BJ (cell line): ENCODE measurements at regions not wholly inside any gene's neighbourhood (a gene's known extent, or its start where the extent isn't known, plus 50 kb on each side); places are given as distances from the start of the nearest gene placed in this dataset.
"Not testable (repeated sequence)": the region's sequence is repeated elsewhere in the genome, so short reads cannot be mapped to it uniquely, and the experiment has no call there.

Experiments
- CTCF ChIA-PET: fragments of 350-600 bp; formaldehyde crosslinking; extraction: SDS; loops from one replicate; lab custom pipeline; 2021; ENCODE audit warnings: antibody characterized with exemption, inconsistent platforms; lab: Yijun Ruan, JAX
- POLR2A ChIA-PET: fragments of 300-600 bp; sonication (Branson Sonifier 250); formaldehyde crosslinking; extraction: SDS; loops from one replicate; lab custom pipeline; 2021; ENCODE audit warnings: antibody characterized with exemption; lab: Charles Lee
- DNase-seq: peaks from one replicate; pipeline ENCODE4 v3.0.0-alpha.2; 2011; ENCODE audit warnings: low read depth
- H3K27me3 ChIP-seq: 2 replicates; pipeline ENCODE4 v1.6.0; 2011; ENCODE audit warnings: low read length; ENCODE audit not compliant: control insufficient read depth, insufficient read depth
- H3K36me3 ChIP-seq: 2 replicates; pipeline ENCODE4 v1.5.1; 2011; ENCODE audit warnings: low read length; ENCODE audit not compliant: control insufficient read depth, insufficient read depth
- H3K4me3 ChIP-seq: 2 replicates; pipeline ENCODE4 v1.5.1; 2011; ENCODE audit warnings: low read depth, mild to moderate bottlenecking, control low read depth, low read length
- small RNA-seq: library from RNA; depleted of rRNA; stranded (forward); fragments of <200 nt; gene quantifications from one replicate; pipeline ENCODE3, GENCODE V24; 2012; ENCODE audit warnings: low replicate concordance, low read depth; ENCODE audit not compliant: insufficient read length

DNA sequence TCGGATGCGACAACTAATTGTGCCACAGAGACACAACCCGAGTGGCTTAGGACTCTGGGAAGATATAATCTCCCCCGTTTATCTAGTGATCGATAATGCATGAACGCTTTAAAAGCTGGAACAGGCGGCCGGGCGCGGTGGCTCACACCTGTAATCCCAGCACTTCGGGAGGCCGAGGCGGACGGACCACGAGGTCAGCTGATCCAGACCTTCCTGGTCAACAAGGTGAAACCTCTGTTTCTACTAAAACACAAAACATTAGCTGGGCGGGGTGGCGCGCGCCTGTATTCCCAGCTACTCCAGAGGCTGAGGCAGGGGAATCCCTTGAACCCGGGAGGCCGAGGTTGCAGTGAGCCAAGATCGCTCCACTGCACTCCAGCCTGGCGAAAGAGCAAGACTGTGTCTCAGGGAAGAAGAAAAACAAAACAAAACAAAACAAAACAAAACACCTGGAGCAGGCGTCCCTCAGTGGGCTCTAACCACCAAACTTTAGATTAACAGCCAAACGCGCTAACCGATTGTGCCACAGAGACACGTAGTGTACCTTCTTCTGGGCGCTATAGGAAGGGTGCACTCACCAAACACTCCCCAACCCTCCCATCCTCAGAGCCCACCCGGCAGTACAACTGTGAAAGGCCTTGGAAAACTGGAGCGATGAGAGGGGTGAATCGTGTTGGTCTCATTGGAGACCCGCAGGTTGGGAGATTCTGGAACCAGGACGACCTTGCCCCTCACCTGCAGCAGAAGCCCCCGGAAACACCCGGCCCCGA is 53.3 kb upstream of the PPIAL4F start:
- H3K36me3 ChIP-seq, H3K27me3 ChIP-seq, DNase-seq, POLR2A ChIA-PET, CTCF ChIA-PET, H3K4me3 ChIP-seq: not testable (repeated sequence)

Small RNA genes lying in the stretch of these regions (small RNA-seq; reads per million reads assigned to genes)
- 3.2 reads per million, percentile 41 among the genes with 10 or more reads in this experiment for gene RF00003
